ENCODE measurements at regions not wholly inside any gene's neighbourhood (a gene's known extent, or its start where the extent isn't known, plus 50 kb on each side); places are given as distances from the start of the nearest gene placed in this dataset.

DNA sequence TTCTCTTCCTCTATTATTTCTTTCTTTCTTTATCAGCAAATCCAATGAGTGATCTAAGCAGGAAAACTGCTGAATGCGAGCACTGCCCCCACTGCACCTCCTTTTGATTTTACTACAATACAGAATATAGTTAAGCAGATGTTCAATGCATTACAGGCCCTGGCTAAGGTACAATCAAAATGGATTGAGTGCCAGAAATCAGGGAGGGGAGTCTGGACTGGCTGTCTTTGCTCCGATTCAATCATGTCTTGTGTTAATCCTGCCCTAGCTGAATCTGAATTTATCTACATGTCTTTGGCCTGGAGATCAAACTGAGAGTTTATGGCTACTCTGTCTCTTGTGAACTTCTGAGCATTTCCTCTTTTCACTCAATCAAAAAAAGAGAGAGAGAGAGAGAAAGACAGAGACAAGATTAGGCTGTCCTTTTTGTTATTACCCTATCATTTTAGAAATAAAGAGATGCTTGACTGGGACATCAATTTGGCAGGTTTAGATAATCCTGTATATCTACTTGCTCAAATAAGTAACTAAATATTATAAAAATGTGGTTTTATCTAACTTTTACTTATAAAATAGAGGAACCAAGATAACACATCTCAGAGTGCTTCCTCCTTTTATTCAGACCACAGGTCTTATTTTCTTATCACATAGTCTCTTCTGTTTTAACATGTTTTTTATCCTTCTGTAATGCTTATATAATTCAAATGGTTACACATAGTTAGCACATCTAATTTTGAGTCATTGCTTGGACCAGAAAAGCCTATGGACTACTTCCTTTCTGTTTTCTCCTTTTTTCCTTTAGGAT, 656.2 kb downstream of the KCNJ2 start (continued):
- TF ChIP-seq ZNF114 (CRISPR knock-in tag; IDR thresholded peaks at IDR 0.05) (no peak), JUNB (IDR thresholded peaks at IDR 0.05; ENCODE audit: unreplicated experiment) (no peak)

GRCh38 chr17:70829876-70830275, 660.5 kb downstream of the KCNJ2 start:
- Mint-ChIP-seq H3K36me3 (ENCODE audit: low read depth) (no peaks in the 10 kb centered on the region), H3K4me1 (peaks cover 3% of the 10 kb centered on the region; the same call in 1 of the 3 replicates), H3K4me3 (no peak overlapping the region), H3K27me3 (ENCODE audit: insufficient read depth, low read depth, poor library complexity) (no peaks in the 10 kb centered on the region), H3K9me3 (peaks cover 4% of the 10 kb centered on the region; the same call in 1 of the 3 replicates), H3K27ac (no peak overlapping the region)
- Histone ChIP-seq H3K79me2 (replicated peaks; ENCODE audit: insufficient read depth) (no peaks in the 10 kb centered on the region), H3K4me1 (ENCODE audit: insufficient read depth) (no peaks in the 10 kb centered on the region), H3K9me2 (ENCODE audit: insufficient read depth) (no peaks in the 10 kb centered on the region), H3K4me2 (no peak overlapping the region), H3K27me3 (ENCODE audit: insufficient read depth) (no peaks in the 10 kb centered on the region), H3K27ac (ENCODE audit: low read depth) (no peak overlapping the region), H3K4me3 (no peak overlapping the region), H3K36me3 (ENCODE audit: insufficient read depth) (no peaks in the 10 kb centered on the region), H2AFZ (no peak overlapping the region), H3F3A (replicated peaks; ENCODE audit: low read depth) (no peaks in the 10 kb centered on the region), H4K20me1 (replicated peaks; ENCODE audit: insufficient read depth) (no peaks in the 10 kb centered on the region)
- ATAC-seq = no peak
- no peak for TF ChIP-seq STAT1 (IDR thresholded peaks at IDR 0.05; ENCODE audit: unreplicated experiment)
- no peak for DNase-seq (ENCODE audit: low spot score)

DNA sequence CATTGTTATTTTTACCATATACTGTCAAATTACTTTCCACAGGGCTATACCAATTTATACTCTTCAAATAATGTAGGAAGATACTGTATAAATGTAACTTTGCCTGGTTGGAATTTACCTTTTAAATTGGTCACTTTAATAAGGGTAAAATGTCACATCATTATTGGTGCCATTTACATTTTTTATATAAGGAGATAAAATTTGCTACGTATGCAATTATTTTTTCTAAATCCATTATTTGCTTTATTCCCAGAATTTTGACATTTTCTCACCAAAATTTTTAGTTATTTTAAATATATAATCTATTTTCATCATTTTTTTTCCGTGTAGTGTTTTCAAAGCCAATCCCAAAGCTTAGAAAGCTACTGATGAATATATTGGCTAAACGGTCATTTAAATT, 664.7 kb downstream of the KCNJ2 start:
- ATAC-seq = no peak
- H3K27ac ChIP-seq (ENCODE audit: low read depth) = no peak overlapping the region
- no peak overlapping the region for H3K4me3 ChIP-seq
- no peaks in the 10 kb centered on the region for H3K27me3 Mint-ChIP-seq (ENCODE audit: insufficient read depth, low read depth, poor library complexity)
- H3K4me1 Mint-ChIP-seq = no peaks in the 10 kb centered on the region
- no peak overlapping the region for H3K27ac Mint-ChIP-seq
- H3K9me3 Mint-ChIP-seq = no peaks in the 10 kb centered on the region
- no peaks in the 10 kb centered on the region for H3K9me2 ChIP-seq (ENCODE audit: insufficient read depth)
- no peaks in the 10 kb centered on the region for H3K36me3 ChIP-seq (ENCODE audit: insufficient read depth)
- H3K79me2 ChIP-seq (replicated peaks; ENCODE audit: insufficient read depth) = no peaks in the 10 kb centered on the region
- no peaks in the 10 kb centered on the region for H3F3A ChIP-seq (replicated peaks; ENCODE audit: low read depth)
- no peaks in the 10 kb centered on the region for H3K4me1 ChIP-seq (ENCODE audit: insufficient read depth)
- no peak for DNase-seq (ENCODE audit: low spot score)
- H3K4me2 ChIP-seq = no peak overlapping the region
- H3K4me3 Mint-ChIP-seq = no peak overlapping the region
- H2AFZ ChIP-seq = no peak overlapping the region
- no peaks in the 10 kb centered on the region for H4K20me1 ChIP-seq (replicated peaks; ENCODE audit: insufficient read depth)
- no peaks in the 10 kb centered on the region for H3K27me3 ChIP-seq (ENCODE audit: insufficient read depth)
- no peaks in the 10 kb centered on the region for H3K36me3 Mint-ChIP-seq (ENCODE audit: low read depth)
- TF ChIP-seq, protein P1, sequence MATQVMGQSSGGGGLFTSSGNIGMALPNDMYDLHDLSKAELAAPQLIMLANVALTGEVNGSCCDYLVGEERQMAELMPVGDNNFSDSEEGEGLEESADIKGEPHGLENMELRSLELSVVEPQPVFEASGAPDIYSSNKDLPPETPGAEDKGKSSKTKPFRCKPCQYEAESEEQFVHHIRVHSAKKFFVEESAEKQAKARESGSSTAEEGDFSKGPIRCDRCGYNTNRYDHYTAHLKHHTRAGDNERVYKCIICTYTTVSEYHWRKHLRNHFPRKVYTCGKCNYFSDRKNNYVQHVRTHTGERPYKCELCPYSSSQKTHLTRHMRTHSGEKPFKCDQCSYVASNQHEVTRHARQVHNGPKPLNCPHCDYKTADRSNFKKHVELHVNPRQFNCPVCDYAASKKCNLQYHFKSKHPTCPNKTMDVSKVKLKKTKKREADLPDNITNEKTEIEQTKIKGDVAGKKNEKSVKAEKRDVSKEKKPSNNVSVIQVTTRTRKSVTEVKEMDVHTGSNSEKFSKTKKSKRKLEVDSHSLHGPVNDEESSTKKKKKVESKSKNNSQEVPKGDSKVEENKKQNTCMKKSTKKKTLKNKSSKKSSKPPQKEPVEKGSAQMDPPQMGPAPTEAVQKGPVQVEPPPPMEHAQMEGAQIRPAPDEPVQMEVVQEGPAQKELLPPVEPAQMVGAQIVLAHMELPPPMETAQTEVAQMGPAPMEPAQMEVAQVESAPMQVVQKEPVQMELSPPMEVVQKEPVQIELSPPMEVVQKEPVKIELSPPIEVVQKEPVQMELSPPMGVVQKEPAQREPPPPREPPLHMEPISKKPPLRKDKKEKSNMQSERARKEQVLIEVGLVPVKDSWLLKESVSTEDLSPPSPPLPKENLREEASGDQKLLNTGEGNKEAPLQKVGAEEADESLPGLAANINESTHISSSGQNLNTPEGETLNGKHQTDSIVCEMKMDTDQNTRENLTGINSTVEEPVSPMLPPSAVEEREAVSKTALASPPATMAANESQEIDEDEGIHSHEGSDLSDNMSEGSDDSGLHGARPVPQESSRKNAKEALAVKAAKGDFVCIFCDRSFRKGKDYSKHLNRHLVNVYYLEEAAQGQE (IDR thresholded peaks at IDR 0.05; ENCODE audit: unreplicated experiment) = no peak
- no peak for TF ChIP-seq CREB1 (CRISPR knock-in tag; IDR thresholded peaks at IDR 0.05; ENCODE audit: low read depth)
- TF ChIP-seq ZNF462 (CRISPR knock-in tag; IDR thresholded peaks at IDR 0.05) = no peak
- TF ChIP-seq ETS1 (IDR thresholded peaks at IDR 0.05) = no peak
- TF ChIP-seq ZNF331 (CRISPR knock-in tag; IDR thresholded peaks at IDR 0.05; ENCODE audit: low read depth) = no peak
- no peak for TF ChIP-seq EZH2phosphoT487 (IDR thresholded peaks at IDR 0.05; ENCODE audit: unreplicated experiment)

Data from GM23338 (cell line).